ENCODE measurements at regions not wholly inside any gene's neighbourhood (a gene's known extent, or its start where the extent isn't known, plus 50 kb on each side); places are given as distances from the start of the nearest gene placed in this dataset.
A peak's percentile ranks its signal among the peaks of the same experiment; 100 is the strongest.

DNA sequence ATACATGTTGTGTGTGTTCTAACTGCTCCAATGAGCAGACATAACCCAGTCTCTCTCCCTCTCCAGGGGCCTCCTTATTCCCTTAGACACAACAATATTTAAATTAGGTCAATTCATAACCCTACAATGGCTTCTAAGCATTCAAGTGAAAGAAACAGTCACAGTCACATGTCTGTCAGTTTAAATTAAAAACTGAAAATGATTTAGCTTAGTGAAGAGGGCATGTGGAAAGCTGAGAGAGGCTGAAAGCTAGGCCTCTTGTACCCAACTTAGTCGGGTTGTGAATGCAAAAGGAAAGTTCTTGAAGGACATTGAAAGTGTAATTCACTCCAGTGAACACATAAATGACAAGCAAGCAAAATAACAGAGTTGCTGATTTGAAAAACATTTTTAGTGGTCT, 1519.6 kb downstream of the OTOL1 start:
- Histone ChIP-seq H3K27ac (no peak overlapping the region), H3K4me3 (no peak overlapping the region), H3K4me1 (replicated peaks in 1 of 2) (no peaks in the 10 kb centered on the region)
- ATAC-seq (replicated peaks in 6 of 8) = peak in 2 of 8 experiments; percentile 39 to 46
- in situ Hi-C loops (cut with MboI; ENCODE audit: low pct_unique_long_range_greater_than_20kb in 2 of 9, low sequenced_read_pairs in 9 of 9, unreplicated experiment in 9 of 9) = no loop called here
- 0 to 100% (median 39%) methylated on average over 1 of the region's 1 CpG; no CpG with 5 or more reads in 2 of the 10 experiments for WGBS, 10 experiments

GRCh38 chr3:163018067-163018466, 1521.5 kb downstream of the OTOL1 start:
- 23 to 100% (median 100%) methylated on average over 1 of the region's 1 CpG; no CpG with 5 or more reads in 3 of the 10 experiments for WGBS, 10 experiments
- Histone ChIP-seq H3K4me1 (replicated peaks in 1 of 2) (no peaks in the 10 kb centered on the region), H3K4me3 (no peak overlapping the region), H3K27ac (no peak overlapping the region)
- ATAC-seq (replicated peaks in 6 of 8) = no peak
- in situ Hi-C loops (cut with MboI; ENCODE audit: low pct_unique_long_range_greater_than_20kb in 2 of 9, low sequenced_read_pairs in 9 of 9, unreplicated experiment in 9 of 9) = no loop called here

DNA sequence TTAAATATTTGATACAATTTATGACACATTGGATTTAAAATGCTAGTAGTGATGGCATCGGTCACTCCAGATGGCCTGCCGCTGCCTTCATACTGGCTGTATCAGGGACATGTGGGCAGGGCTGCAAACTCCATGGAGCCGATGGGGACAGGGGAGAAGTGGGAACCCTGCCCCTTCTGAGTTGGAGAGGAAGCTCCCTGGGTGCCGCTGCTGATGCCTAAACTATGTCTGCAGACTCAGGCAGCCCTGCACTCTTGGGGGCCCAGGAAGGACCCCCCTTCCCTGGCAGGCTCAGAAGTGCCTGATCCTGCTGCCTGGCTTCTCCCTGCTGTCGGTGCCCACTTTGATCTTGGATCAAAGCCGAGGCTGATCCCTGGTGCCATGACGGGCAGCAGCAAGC, 1522.1 kb downstream of the OTOL1 start:
- in situ Hi-C loops (cut with MboI; ENCODE audit: low pct_unique_long_range_greater_than_20kb in 2 of 9, low sequenced_read_pairs in 9 of 9, unreplicated experiment in 9 of 9) = no loop called here
- no peak overlapping the region for H3K4me3 ChIP-seq
- H3K27ac ChIP-seq = no peak overlapping the region
- ATAC-seq (replicated peaks in 6 of 8) = no peak
- WGBS, 10 experiments = 30 to 100% (median 80%) methylated on average over 1 to 5 of the region's 7 CpGs; no CpG with 5 or more reads in 1 of the 10 experiments
- H3K4me1 ChIP-seq (replicated peaks in 1 of 2) = no peaks in the 10 kb centered on the region

DNA sequence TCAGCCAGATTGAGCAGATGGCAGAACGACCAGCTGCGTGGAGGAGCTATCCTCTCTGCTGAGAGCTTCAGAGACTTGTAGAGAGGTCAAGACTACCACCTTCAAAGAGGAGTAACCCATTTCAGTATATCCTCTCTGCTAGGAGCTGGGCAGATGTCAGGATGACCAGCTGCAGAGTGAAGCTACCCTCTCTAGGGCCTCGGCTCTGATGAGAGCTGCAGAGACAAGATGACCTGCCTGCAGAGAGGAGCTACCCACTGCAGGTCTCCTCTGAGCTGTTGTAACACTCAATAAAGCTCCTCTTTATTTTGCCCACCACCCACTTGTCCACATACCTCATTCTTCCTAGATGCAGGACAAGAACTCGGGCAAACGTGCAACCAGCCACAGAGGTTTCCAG, 1522.7 kb downstream of the OTOL1 start:
- H3K4me3 ChIP-seq = no peak overlapping the region
- no peaks in the 10 kb centered on the region for H3K4me1 ChIP-seq (replicated peaks in 1 of 2)
- in situ Hi-C loops (cut with MboI; ENCODE audit: low pct_unique_long_range_greater_than_20kb in 2 of 9, low sequenced_read_pairs in 9 of 9, unreplicated experiment in 9 of 9) = no loop called here
- no peak for ATAC-seq (replicated peaks in 6 of 8)
- WGBS, 10 experiments = 0 to 100% (median 64%) methylated on average over 1 to 5 of the region's 5 CpGs; no CpG with 5 or more reads in 4 of the 10 experiments
- no peak overlapping the region for H3K27ac ChIP-seq

DNA sequence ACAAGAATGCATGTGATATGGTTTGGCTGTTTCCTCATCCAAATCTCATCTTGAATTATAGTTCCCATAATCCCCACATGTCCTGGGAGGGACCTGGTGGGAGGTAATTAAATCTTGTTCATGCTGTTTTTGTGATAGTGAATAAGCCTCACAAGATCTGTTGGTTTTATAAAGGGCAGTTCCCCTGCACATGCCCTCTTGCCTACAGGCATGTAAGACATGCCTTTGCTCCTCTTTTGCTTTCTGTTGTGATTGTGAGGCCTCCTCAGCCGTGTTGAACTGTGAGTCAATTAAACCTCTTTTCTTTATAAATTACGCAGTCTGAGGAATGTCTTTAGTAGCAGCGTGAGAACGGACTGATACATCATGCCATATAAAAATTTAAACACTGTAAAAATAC, 1537.0 kb downstream of the OTOL1 start:
- H3K4me1 ChIP-seq (replicated peaks in 1 of 2) = no peaks in the 10 kb centered on the region
- no peak overlapping the region for H3K27ac ChIP-seq
- whole genome bisulfite sequencing, 10 experiments = 0 to 96% (median 70%) methylated on average over 1 to 4 of the region's 4 CpGs; no CpG with 5 or more reads in 1 of the 10 experiments
- peak in 1 of 8 experiments; percentile 31 for ATAC-seq (replicated peaks in 6 of 8)
- in situ Hi-C loops (cut with MboI; ENCODE audit: low pct_unique_long_range_greater_than_20kb in 2 of 9, low sequenced_read_pairs in 9 of 9, unreplicated experiment in 9 of 9) = no loop called here
- no peak overlapping the region for H3K4me3 ChIP-seq

- WGBS, 10 experiments = 21 to 100% (median 80%) methylated on average over 1 to 3 of the region's 3 CpGs
- H3K4me3 ChIP-seq = no peak overlapping the region
- no peaks in the 10 kb centered on the region for H3K4me1 ChIP-seq (replicated peaks in 1 of 2)
- H3K27ac ChIP-seq = no peak overlapping the region
- no peak for ATAC-seq (replicated peaks in 6 of 8)
- in situ Hi-C loops (cut with MboI; ENCODE audit: low pct_unique_long_range_greater_than_20kb in 2 of 9, low sequenced_read_pairs in 9 of 9, unreplicated experiment in 9 of 9) = no loop called here
Observed at GRCh38 chr3:163039636-163040035, 1543.0 kb downstream of the OTOL1 start.

- no peaks in the 10 kb centered on the region for H3K4me1 ChIP-seq (replicated peaks in 1 of 2)
- in situ Hi-C loops (cut with MboI; ENCODE audit: low pct_unique_long_range_greater_than_20kb in 2 of 9, low sequenced_read_pairs in 9 of 9, unreplicated experiment in 9 of 9) = no loop called here
- ATAC-seq (replicated peaks in 6 of 8) = no peak
- no peak overlapping the region for H3K4me3 ChIP-seq
- WGBS, 10 experiments = 0 to 80% (median 26%) methylated on average over 1 to 3 of the region's 3 CpGs; no CpG with 5 or more reads in 6 of the 10 experiments
- H3K27ac ChIP-seq = no peak overlapping the region
Observed at GRCh38 chr3:163043074-163043473, 1546.5 kb downstream of the OTOL1 start.

- no peak for ATAC-seq (replicated peaks in 6 of 8)
- no peak overlapping the region for H3K27ac ChIP-seq
- 50 to 100% (median 93%) methylated on average over 1 to 2 of the region's 2 CpGs; no CpG with 5 or more reads in 3 of the 10 experiments for WGBS, 10 experiments
Observed at GRCh38 chr3:163045945-163046344, 1549.3 kb downstream of the OTOL1 start.

DNA sequence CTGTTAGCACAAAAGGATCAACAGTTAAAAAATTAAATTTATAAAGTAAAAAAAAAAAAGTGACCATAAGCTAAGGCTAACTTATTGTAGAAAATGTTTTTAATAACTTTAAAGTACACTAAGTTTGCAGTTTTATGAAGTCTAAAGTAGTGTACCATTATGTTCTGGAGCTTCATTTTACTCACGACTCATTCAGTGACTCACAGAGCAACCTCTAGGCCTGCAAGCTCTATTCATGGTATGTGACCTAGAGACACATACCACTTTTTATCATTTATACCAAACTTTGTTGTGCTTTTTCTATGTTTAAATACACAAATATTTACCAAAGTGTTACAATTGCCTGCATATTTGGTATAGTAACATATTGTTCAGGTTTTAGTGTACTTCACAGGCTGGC, 1552.3 kb downstream of the OTOL1 start:
- Histone ChIP-seq H3K4me1 (replicated peaks in 1 of 2) (no peaks in the 10 kb centered on the region), H3K4me3 (no peak overlapping the region), H3K27ac (no peak overlapping the region)
- in situ Hi-C loops (cut with MboI; ENCODE audit: low pct_unique_long_range_greater_than_20kb in 2 of 9, low sequenced_read_pairs in 9 of 9, unreplicated experiment in 9 of 9) = no loop called here
- ATAC-seq (replicated peaks in 6 of 8) = no peak
- no CpG with 5 or more reads among the region's 1 CpG for WGBS, 10 experiments

More at GRCh38 chr3:163045945-163046344, 1549.3 kb downstream of the OTOL1 start:
- in situ Hi-C loops (cut with MboI; ENCODE audit: low pct_unique_long_range_greater_than_20kb in 2 of 9, low sequenced_read_pairs in 9 of 9, unreplicated experiment in 9 of 9) = no loop called here
- Histone ChIP-seq H3K4me1 (replicated peaks in 1 of 2) (no peaks in the 10 kb centered on the region), H3K4me3 (no peak overlapping the region)

DNA sequence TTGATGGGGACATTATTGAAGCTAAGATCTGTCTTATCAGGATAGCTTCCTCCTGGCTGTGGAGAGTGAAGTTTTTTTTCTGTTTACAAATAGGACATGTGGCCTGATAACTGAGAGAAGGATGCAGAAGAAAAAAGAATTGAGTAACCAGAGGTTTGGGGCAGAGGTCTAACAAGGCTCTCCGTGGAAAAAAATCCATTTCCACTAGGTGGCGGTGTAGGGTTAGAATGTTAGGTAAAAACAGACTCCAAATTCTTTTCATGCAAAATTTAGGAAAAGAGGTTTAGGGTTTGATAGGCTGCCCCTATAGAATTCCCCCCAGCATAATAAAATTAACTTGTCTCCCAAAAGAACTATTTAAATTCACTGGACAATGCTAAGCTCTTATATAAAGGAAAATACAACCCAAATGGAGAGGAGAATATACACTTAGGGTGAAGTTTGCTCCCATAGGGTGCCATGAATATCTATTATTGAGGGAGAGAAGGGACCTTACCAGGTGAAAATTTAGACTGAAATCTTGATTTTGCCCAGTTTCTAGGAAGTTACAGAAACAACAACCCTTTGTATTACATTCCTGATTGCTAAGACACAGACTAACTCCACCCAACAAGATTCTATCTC, 1560.4 kb downstream of the OTOL1 start:
- in situ Hi-C loops (cut with MboI; ENCODE audit: low pct_unique_long_range_greater_than_20kb in 2 of 9, low sequenced_read_pairs in 9 of 9, unreplicated experiment in 9 of 9) = no loop called here
- Histone ChIP-seq H3K4me3 (no peak overlapping the region), H3K27ac (no peak overlapping the region), H3K4me1 (replicated peaks in 1 of 2) (no peaks in the 10 kb centered on the region)
- peak in 1 of 8 experiments; percentile 41 for ATAC-seq (replicated peaks in 6 of 8)
- 0 to 40% (median 11%) methylated on average over 1 to 2 of the region's 2 CpGs; no CpG with 5 or more reads in 2 of the 10 experiments for WGBS, 10 experiments

DNA sequence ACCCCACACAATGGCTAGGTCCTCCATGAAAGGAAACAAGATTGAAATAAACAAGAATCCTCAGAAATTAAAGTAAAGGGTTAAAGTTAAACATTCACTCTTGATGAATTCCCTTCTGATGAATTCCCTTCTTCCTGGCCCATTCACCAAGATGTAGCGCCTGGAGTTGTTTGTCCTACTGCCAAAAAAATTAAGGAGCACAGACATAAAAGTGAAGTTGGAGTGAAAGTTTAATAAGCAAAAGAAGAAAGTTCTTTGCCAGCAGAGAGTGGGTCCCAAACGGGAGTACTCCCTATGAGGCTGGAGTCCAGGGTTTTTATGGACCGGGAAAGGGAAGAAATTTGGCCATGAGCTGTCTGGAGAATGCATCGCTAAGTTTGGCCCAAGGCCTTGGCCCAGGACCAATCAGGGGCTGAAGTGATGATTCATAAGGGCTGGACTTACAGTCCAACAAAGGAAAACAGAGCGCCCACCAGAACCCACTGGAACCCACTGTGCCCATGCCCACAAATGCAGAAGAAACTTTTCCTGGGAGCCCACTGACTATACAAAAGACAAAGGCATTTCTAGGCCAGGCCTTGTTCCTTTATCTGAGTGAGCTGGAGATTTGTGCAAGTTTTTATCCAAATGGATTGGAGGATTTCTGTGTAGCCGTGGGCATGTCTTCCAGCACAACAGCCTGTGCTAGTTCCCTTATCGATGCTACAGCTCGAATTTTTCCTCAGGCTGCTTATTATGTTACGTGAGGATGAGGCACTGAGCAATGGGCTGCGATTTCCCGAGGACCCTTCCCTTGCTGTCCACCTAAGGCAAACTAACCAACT, 1561.6 kb downstream of the OTOL1 start:
- 22 to 93% (median 83%) methylated on average over 2 to 11 of the region's 11 CpGs for WGBS, 10 experiments
- in situ Hi-C loops (cut with MboI; ENCODE audit: low pct_unique_long_range_greater_than_20kb in 2 of 9, low sequenced_read_pairs in 9 of 9, unreplicated experiment in 9 of 9) = no loop called here

DNA sequence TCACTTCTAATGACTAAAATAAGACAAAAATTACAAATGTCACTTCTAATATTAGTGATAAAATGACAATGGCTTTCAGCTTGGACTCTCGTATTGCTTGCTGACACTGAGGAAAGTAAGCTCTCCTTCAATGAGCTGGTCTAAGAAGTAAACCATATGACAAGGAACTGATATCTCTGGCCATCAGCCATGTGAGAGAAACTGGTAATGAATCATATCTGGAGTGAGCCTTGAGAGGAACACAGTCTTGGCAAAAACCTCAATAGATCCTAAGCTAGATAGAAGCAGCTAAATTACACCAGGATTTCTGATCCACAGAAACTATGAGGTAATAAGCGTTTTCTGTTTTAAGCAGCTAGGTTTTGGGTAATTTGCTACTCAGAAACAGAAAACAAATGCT, 1575.1 kb downstream of the OTOL1 start:
- H3K4me3 ChIP-seq = no peak overlapping the region
- no peak for ATAC-seq (replicated peaks in 6 of 8)
- H3K27ac ChIP-seq = no peak overlapping the region
- WGBS, 10 experiments = 8 to 100% (median 82%) methylated on average over 1 to 2 of the region's 2 CpGs; no CpG with 5 or more reads in 1 of the 10 experiments
- no peaks in the 10 kb centered on the region for H3K4me1 ChIP-seq (replicated peaks in 1 of 2)
- in situ Hi-C loops (cut with MboI; ENCODE audit: low pct_unique_long_range_greater_than_20kb in 2 of 9, low sequenced_read_pairs in 9 of 9, unreplicated experiment in 9 of 9) = no loop called here

More for the DNA sequence above, 1561.6 kb downstream of the OTOL1 start:
- no peak overlapping the region for H3K4me3 ChIP-seq
- ATAC-seq (replicated peaks in 6 of 8) = no peak
- no peak overlapping the region for H3K27ac ChIP-seq
- no peaks in the 10 kb centered on the region for H3K4me1 ChIP-seq (replicated peaks in 1 of 2)
